Esophagus squamous epithelium (tissue), 5 donors: ENCODE measurements at regions not wholly inside any gene's neighbourhood (a gene's known extent, or its start where the extent isn't known, plus 50 kb on each side); places are given as distances from the start of the nearest gene placed in this dataset.

Experiments used
- DNase-seq: peaks from one replicate; lab custom pipeline; 2025; lab: John Stamatoyannopoulos, UW
- H3K27ac ChIP-seq, 4 donors: fragments of 200-600 bp; sonication (generic); one replicate each; pipeline ENCODE4 v1.5.1; 2016 to 2019; ENCODE audit warnings: mild to moderate bottlenecking in 1 of 4
- H3K27me3 ChIP-seq, 4 donors: fragments of 200-600 bp; sonication (generic); 1 replicate in 3 of 4; 2 replicates in 1 of 4; pipeline versions ENCODE4 v1.5.1 to v1.6.0; 2017 to 2021; ENCODE audit warnings: antibody characterized with exemption in 1 of 4
- H3K36me3 ChIP-seq, 3 donors: fragments of 200-600 bp; sonication (generic); one replicate each; pipeline ENCODE4 v1.5.1; 2016 to 2019
- H3K4me1 ChIP-seq, 3 donors: fragments of 200-600 bp; sonication (generic); one replicate each; pipeline ENCODE4 v1.5.1; 2017 to 2019
- H3K4me3 ChIP-seq, 4 donors: fragments of 200-600 bp; sonication (generic); 1 replicate in 3 of 4; 2 replicates in 1 of 4; pipeline ENCODE4 v1.5.1; 2016 to 2019; ENCODE audit warnings: mild to moderate bottlenecking in 2 of 4, moderate library complexity in 1 of 4
- H3K9me3 ChIP-seq, 3 donors: fragments of 200-600 bp; sonication (generic); one replicate each; pipeline ENCODE4 v1.5.1; 2016 to 2019
- CTCF ChIP-seq, 6 experiments: fragments of 450-650 bp in 4 of 6; fragments of 200-600 bp in 2 of 6; sonication (generic) in 2 of 6; IDR thresholded peaks; one replicate each; pipeline ENCODE4 v1.5.1; 2016 to 2019; ENCODE audit warnings: antibody characterized with exemption in 6 of 6, mild to moderate bottlenecking in 4 of 6, moderate library complexity in 4 of 6
- POLR2A ChIP-seq, 4 donors: fragments of 450-650 bp; IDR thresholded peaks; one replicate each; pipeline ENCODE4 v1.6.1; 2017; ENCODE audit warnings: antibody characterized with exemption in 4 of 4, mild to moderate bottlenecking in 4 of 4, moderate library complexity in 3 of 4
- WGBS, 2 donors: methylation state at CpG; one replicate each; pipeline ENCODE4 v1.1.5; 2018; 5-methylcytosine and 5-hydroxymethylcytosine counted together
- intact Hi-C: fragments of 100-400 bp; cut with DNase I; formaldehyde crosslinking; loops from one replicate; pipeline ENCODE4 v1.15.0; 2022
- donor health status: DM: yes; HTN: yes; CAD: no.

GRCh38 chr5:77893225-77893860, 117.2 kb upstream of the TBCA start:
- H3K27me3 ChIP-seq = no peaks in the 10 kb centered on the region
- no peak for DNase-seq
- 28 to 46% methylated on average over 2 of the region's 3 CpGs for WGBS, 2 donors
- no peaks in the 10 kb centered on the region for H3K9me3 ChIP-seq
- intact Hi-C loops = no loop called here
- peaks cover 0 to 17% (median 11%) of the 10 kb centered on the region in 3 donors for H3K4me1 ChIP-seq
- H3K4me3 ChIP-seq = no peak overlapping the region
- TF ChIP-seq CTCF (IDR thresholded peaks at IDR 0.05) (no peak), POLR2A (IDR thresholded peaks at IDR 0.05) (no peak)
- no peaks in the 10 kb centered on the region for H3K36me3 ChIP-seq
- no peak overlapping the region for H3K27ac ChIP-seq

GRCh38 chr5:77892061-77893010, 116.2 kb upstream of the TBCA start:
- no peaks in the 10 kb centered on the region for H3K36me3 ChIP-seq
- H3K4me1 ChIP-seq = peaks cover 0 to 17% (median 11%) of the 10 kb centered on the region in 3 donors
- intact Hi-C loops = no loop called here
- WGBS, 2 donors = 52 to 59% methylated on average over 12 of the region's 12 CpGs
- DNase-seq = no peak
- H3K4me3 ChIP-seq = no peak overlapping the region
- H3K27me3 ChIP-seq = peaks cover 0 to 5% (median 0%) of the 10 kb centered on the region in 4 donors
- no peak overlapping the region for H3K27ac ChIP-seq
- no peaks in the 10 kb centered on the region for H3K9me3 ChIP-seq
- no peak for TF ChIP-seq CTCF (IDR thresholded peaks at IDR 0.05)
- TF ChIP-seq POLR2A (IDR thresholded peaks at IDR 0.05) = no peak

GRCh38 chr5:77885519-77885918, 109.4 kb upstream of the TBCA start:
- no peak for DNase-seq
- intact Hi-C loops = no loop called here
- Histone ChIP-seq H3K36me3 (no peaks in the 10 kb centered on the region), H3K4me3 (no peak overlapping the region), H3K27me3 (peaks cover 0 to 35% (median 0%) of the 10 kb centered on the region in 4 donors), H3K4me1 (no peaks in the 10 kb centered on the region), H3K27ac (no peak overlapping the region), H3K9me3 (no peaks in the 10 kb centered on the region)
- TF ChIP-seq CTCF (IDR thresholded peaks at IDR 0.05) (no peak), POLR2A (IDR thresholded peaks at IDR 0.05) (no peak)
- 44 to 56% methylated on average over 3 to 4 of the region's 4 CpGs for WGBS, 2 donors

GRCh38 chr5:77882670-77883257, 106.6 kb upstream of the TBCA start:
- H3K27ac ChIP-seq = no peak overlapping the region
- 76 to 82% methylated on average over 6 of the region's 6 CpGs for WGBS, 2 donors
- H3K36me3 ChIP-seq = no peaks in the 10 kb centered on the region
- DNase-seq = no peak
- H3K9me3 ChIP-seq = no peaks in the 10 kb centered on the region
- H3K4me3 ChIP-seq = no peak overlapping the region
- no peak for TF ChIP-seq CTCF (IDR thresholded peaks at IDR 0.05)
- no peak for TF ChIP-seq POLR2A (IDR thresholded peaks at IDR 0.05)
- H3K27me3 ChIP-seq = peaks cover 0 to 32% (median 0%) of the 10 kb centered on the region in 4 donors
- peaks cover 0 to 7% (median 0%) of the 10 kb centered on the region in 3 donors for H3K4me1 ChIP-seq
- intact Hi-C loops = no loop called here
